ENCODE measurements at regions not wholly inside any gene's neighbourhood (a gene's known extent, or its start where the extent isn't known, plus 50 kb on each side); places are given as distances from the start of the nearest gene placed in this dataset.

- TF ChIP-seq EZH2phosphoT487 (IDR thresholded peaks at IDR 0.05; ENCODE audit: low read depth, severe bottlenecking, unreplicated experiment): no peak
- no peak for TF ChIP-seq EZH2 (IDR thresholded peaks at IDR 0.05; ENCODE audit: borderline replicate concordance)
- TF ChIP-seq CTCF (IDR thresholded peaks at IDR 0.05; ENCODE audit: poor library complexity): no peak
- Histone ChIP-seq H3K9me3 (ENCODE audit: low read depth) (no peaks in the 10 kb centered on the region), H3K27ac (no peak overlapping the region), H4K20me1 (ENCODE audit: insufficient read depth, poor library complexity, severe bottlenecking) (no peaks in the 10 kb centered on the region), H3K27me3 (no peaks in the 10 kb centered on the region), H2AFZ (no peak overlapping the region), H3K4me3 (no peak overlapping the region), H3K79me2 (no peaks in the 10 kb centered on the region), H3K4me2 (no peak overlapping the region), H3K36me3 (replicated peaks; ENCODE audit: insufficient read depth, low read depth) (no peaks in the 10 kb centered on the region), H3K9me2 (replicated peaks; ENCODE audit: insufficient read depth) (no peaks in the 10 kb centered on the region), H3K4me1 (ENCODE audit: insufficient read depth) (no peaks in the 10 kb centered on the region)
- 82% methylated on average over 1 of the region's 1 CpG for WGBS (ENCODE audit: low lambda C conversion rate, missing lambda C conversion rate)
- DNase-seq (ENCODE audit: low spot score): no peak
These were observed 116.1 kb upstream of the TUT7 start for GRCh38 chr9:86470326-86470725.

- Histone ChIP-seq H3K4me3 (no peak overlapping the region), H3K4me1 (ENCODE audit: insufficient read depth) (no peaks in the 10 kb centered on the region), H4K20me1 (ENCODE audit: insufficient read depth, poor library complexity, severe bottlenecking) (no peaks in the 10 kb centered on the region), H3K79me2 (no peaks in the 10 kb centered on the region), H3K4me2 (no peak overlapping the region), H3K9me3 (ENCODE audit: low read depth) (no peaks in the 10 kb centered on the region), H3K9me2 (replicated peaks; ENCODE audit: insufficient read depth) (no peaks in the 10 kb centered on the region), H3K27ac (no peak overlapping the region), H3K27me3 (no peaks in the 10 kb centered on the region), H2AFZ (no peak overlapping the region), H3K36me3 (replicated peaks; ENCODE audit: insufficient read depth, low read depth) (no peaks in the 10 kb centered on the region)
- TF ChIP-seq CTCF (IDR thresholded peaks at IDR 0.05; ENCODE audit: poor library complexity) (no peak), EZH2phosphoT487 (IDR thresholded peaks at IDR 0.05; ENCODE audit: low read depth, severe bottlenecking, unreplicated experiment) (no peak), EZH2 (IDR thresholded peaks at IDR 0.05; ENCODE audit: borderline replicate concordance) (no peak)
- 82% methylated on average over 8 of the region's 8 CpGs for WGBS (ENCODE audit: low lambda C conversion rate, missing lambda C conversion rate)
- no peak for DNase-seq (ENCODE audit: low spot score)
These were observed 115.5 kb upstream of the TUT7 start for GRCh38 chr9:86469476-86470250.

GRCh38 chr9:86464242-86464641 is 110.0 kb upstream of the TUT7 start:
- WGBS (ENCODE audit: low lambda C conversion rate, missing lambda C conversion rate): 40% methylated on average over 3 of the region's 3 CpGs
- DNase-seq (ENCODE audit: low spot score): no peak
- no peaks in the 10 kb centered on the region for H3K9me2 ChIP-seq (replicated peaks; ENCODE audit: insufficient read depth)
- H3K27me3 ChIP-seq: no peaks in the 10 kb centered on the region
- no peak overlapping the region for H3K4me3 ChIP-seq
- H3K9me3 ChIP-seq (ENCODE audit: low read depth): no peaks in the 10 kb centered on the region
- no peak overlapping the region for H2AFZ ChIP-seq
- H3K36me3 ChIP-seq (replicated peaks; ENCODE audit: insufficient read depth, low read depth): no peaks in the 10 kb centered on the region
- TF ChIP-seq EZH2phosphoT487 (IDR thresholded peaks at IDR 0.05; ENCODE audit: low read depth, severe bottlenecking, unreplicated experiment) (no peak), EZH2 (IDR thresholded peaks at IDR 0.05; ENCODE audit: borderline replicate concordance) (no peak), CTCF (IDR thresholded peaks at IDR 0.05; ENCODE audit: poor library complexity) (no peak)
- H3K4me1 ChIP-seq (ENCODE audit: insufficient read depth): peaks cover 6% of the 10 kb centered on the region
- H3K4me2 ChIP-seq: no peak overlapping the region
- H3K79me2 ChIP-seq: no peaks in the 10 kb centered on the region
- H3K27ac ChIP-seq: no peak overlapping the region
- no peaks in the 10 kb centered on the region for H4K20me1 ChIP-seq (ENCODE audit: insufficient read depth, poor library complexity, severe bottlenecking)

Data from hepatocyte (in vitro differentiated cells).